ENCODE measurements at regions not wholly inside any gene's neighbourhood (a gene's known extent, or its start where the extent isn't known, plus 50 kb on each side); places are given as distances from the start of the nearest gene placed in this dataset.
A peak's percentile ranks its signal among the peaks of the same experiment; 100 is the strongest.

DNA sequence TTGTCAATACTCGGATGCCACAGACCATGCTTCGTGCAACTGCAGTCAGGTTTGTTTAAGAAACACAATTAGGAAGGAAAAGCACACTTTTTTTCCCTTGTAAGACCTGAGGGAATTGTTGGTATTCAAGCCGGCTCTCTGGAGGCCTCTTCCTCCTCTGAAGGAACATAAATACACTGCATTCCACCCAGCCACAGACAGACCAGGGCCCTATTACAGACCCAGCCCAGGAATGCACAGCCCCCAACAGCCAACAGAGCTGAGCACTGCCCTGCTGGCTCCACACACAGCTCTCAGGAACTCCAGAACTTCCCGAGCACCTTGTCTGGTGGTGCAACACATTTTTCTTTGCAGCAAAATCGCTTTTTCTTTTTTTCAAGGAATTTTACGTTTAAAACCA lies 488.7 kb upstream of the PROK2 start:
- peak; percentile 60 for DNase-seq (ENCODE audit: low read depth)
- H3K36me3 ChIP-seq (ENCODE audit: control insufficient read depth, insufficient read depth, low read length) = no peaks in the 10 kb centered on the region
- no peak overlapping the region for H3K4me3 ChIP-seq (ENCODE audit: low read depth, low read length)
- TF ChIP-seq CTCF (IDR thresholded peaks at IDR 0.05; ENCODE audit: insufficient read depth, low read length, poor library complexity, severe bottlenecking) = no peak
- H3K27me3 ChIP-seq (ENCODE audit: control insufficient read depth, insufficient read depth, low read length) = no peaks in the 10 kb centered on the region

GRCh38 chr3:72272356-72272755 lies 487.4 kb upstream of the PROK2 start:
- H3K36me3 ChIP-seq (ENCODE audit: control insufficient read depth, insufficient read depth, low read length) = no peaks in the 10 kb centered on the region
- no peak for DNase-seq (ENCODE audit: low read depth)
- TF ChIP-seq CTCF (IDR thresholded peaks at IDR 0.05; ENCODE audit: insufficient read depth, low read length, poor library complexity, severe bottlenecking) = no peak

GRCh38 chr3:72271923-72272322 lies 487.0 kb upstream of the PROK2 start:
- H3K4me3 ChIP-seq (ENCODE audit: low read depth, low read length) = no peak overlapping the region
- TF ChIP-seq CTCF (IDR thresholded peaks at IDR 0.05; ENCODE audit: insufficient read depth, low read length, poor library complexity, severe bottlenecking) = no peak
- H3K36me3 ChIP-seq (ENCODE audit: control insufficient read depth, insufficient read depth, low read length) = no peaks in the 10 kb centered on the region
- DNase-seq (ENCODE audit: low read depth) = no peak
- H3K27me3 ChIP-seq (ENCODE audit: control insufficient read depth, insufficient read depth, low read length) = no peaks in the 10 kb centered on the region

More at GRCh38 chr3:72272356-72272755, 487.4 kb upstream of the PROK2 start:
- Histone ChIP-seq H3K4me3 (ENCODE audit: low read depth, low read length) (no peak overlapping the region), H3K27me3 (ENCODE audit: control insufficient read depth, insufficient read depth, low read length) (no peaks in the 10 kb centered on the region)

- Histone ChIP-seq H3K4me3 (ENCODE audit: low read depth, low read length) (no peak overlapping the region), H3K36me3 (ENCODE audit: control insufficient read depth, insufficient read depth, low read length) (no peaks in the 10 kb centered on the region), H3K27me3 (ENCODE audit: control insufficient read depth, insufficient read depth, low read length) (peaks cover 2% of the 10 kb centered on the region)
- DNase-seq (ENCODE audit: low read depth) = no peak
- no peak for TF ChIP-seq CTCF (IDR thresholded peaks at IDR 0.05; ENCODE audit: insufficient read depth, low read length, poor library complexity, severe bottlenecking)
These were observed 486.3 kb upstream of the PROK2 start for GRCh38 chr3:72271216-72271615.

DNA sequence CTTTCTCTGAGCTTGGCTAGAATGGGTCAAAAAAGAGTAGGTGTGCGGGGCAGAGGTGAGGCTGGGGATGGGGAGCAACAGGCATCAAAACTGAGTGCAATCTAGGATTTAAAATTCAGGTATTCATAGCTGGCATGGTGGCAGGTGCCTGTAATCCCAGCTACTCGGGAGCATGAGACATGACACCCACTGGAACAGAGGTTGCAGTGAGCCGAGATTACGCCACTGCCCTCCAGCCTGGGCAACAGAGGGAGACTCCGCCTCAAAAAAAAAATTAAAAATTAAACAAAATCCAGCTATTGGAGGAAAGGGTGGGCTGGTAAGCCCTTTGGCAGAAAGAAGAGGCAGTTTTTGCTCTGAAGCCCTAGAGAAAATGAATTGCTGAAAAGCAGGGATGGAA lies 485.8 kb upstream of the PROK2 start:
- no peak for TF ChIP-seq CTCF (IDR thresholded peaks at IDR 0.05; ENCODE audit: insufficient read depth, low read length, poor library complexity, severe bottlenecking)

GRCh38 chr3:72270072-72270681 lies 485.2 kb upstream of the PROK2 start:
- Histone ChIP-seq H3K27me3 (ENCODE audit: control insufficient read depth, insufficient read depth, low read length) (peaks cover 2% of the 10 kb centered on the region), H3K4me3 (ENCODE audit: low read depth, low read length) (no peak overlapping the region), H3K36me3 (ENCODE audit: control insufficient read depth, insufficient read depth, low read length) (no peaks in the 10 kb centered on the region)
- TF ChIP-seq CTCF (IDR thresholded peaks at IDR 0.05; ENCODE audit: insufficient read depth, low read length, poor library complexity, severe bottlenecking) = no peak
- DNase-seq (ENCODE audit: low read depth) = peak; percentile 75

More for the DNA sequence above, 485.8 kb upstream of the PROK2 start:
- Histone ChIP-seq H3K27me3 (ENCODE audit: control insufficient read depth, insufficient read depth, low read length) (peaks cover 2% of the 10 kb centered on the region), H3K4me3 (ENCODE audit: low read depth, low read length) (no peak overlapping the region), H3K36me3 (ENCODE audit: control insufficient read depth, insufficient read depth, low read length) (no peaks in the 10 kb centered on the region)
- DNase-seq (ENCODE audit: low read depth) = no peak

All from kidney epithelial cell (primary cell).